ENCODE measurements at regions not wholly inside any gene's neighbourhood (a gene's known extent, or its start where the extent isn't known, plus 50 kb on each side); places are given as distances from the start of the nearest gene placed in this dataset.
"Not testable (repeated sequence)": the region's sequence is repeated elsewhere in the genome, so short reads cannot be mapped to it uniquely, and the experiment has no call there.

- TF ChIP-seq, protein P1, sequence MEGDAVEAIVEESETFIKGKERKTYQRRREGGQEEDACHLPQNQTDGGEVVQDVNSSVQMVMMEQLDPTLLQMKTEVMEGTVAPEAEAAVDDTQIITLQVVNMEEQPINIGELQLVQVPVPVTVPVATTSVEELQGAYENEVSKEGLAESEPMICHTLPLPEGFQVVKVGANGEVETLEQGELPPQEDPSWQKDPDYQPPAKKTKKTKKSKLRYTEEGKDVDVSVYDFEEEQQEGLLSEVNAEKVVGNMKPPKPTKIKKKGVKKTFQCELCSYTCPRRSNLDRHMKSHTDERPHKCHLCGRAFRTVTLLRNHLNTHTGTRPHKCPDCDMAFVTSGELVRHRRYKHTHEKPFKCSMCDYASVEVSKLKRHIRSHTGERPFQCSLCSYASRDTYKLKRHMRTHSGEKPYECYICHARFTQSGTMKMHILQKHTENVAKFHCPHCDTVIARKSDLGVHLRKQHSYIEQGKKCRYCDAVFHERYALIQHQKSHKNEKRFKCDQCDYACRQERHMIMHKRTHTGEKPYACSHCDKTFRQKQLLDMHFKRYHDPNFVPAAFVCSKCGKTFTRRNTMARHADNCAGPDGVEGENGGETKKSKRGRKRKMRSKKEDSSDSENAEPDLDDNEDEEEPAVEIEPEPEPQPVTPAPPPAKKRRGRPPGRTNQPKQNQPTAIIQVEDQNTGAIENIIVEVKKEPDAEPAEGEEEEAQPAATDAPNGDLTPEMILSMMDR (IDR thresholded peaks at IDR 0.05; ENCODE audit: low read depth, low read length, missing control alignments): no peak
- no peak for DNase-seq (ENCODE audit: low read depth)
- no peak overlapping the region for H3K4me3 ChIP-seq (ENCODE audit: low read depth, low read length)
Observed at GRCh38 chr10:9926881-9927280, 1090.8 kb upstream of the CELF2 start.

DNA sequence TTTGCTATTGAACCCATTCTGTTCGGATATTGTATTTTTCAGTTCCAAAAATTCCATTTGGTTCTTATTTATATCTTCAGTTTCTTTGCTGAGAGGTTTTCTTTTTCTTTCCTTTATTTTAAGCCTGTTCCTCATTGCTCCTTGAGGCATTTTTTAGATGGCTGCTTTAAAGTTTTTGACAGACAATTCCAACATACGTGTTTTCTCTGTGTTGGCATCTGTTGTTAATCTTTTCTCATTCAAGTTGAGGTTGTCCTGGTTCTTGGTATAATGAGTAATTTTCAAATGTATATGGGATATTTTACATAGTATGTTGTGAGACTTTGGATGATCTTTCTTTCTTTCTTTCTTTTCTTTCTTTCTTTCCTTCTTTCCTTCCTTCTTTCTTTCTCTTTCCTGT, 1078.0 kb upstream of the CELF2 start:
- H3K4me3 ChIP-seq (ENCODE audit: low read depth, low read length): no peak overlapping the region
- TF ChIP-seq, protein P1 (IDR thresholded peaks at IDR 0.05; ENCODE audit: low read depth, low read length, missing control alignments): no peak

DNA sequence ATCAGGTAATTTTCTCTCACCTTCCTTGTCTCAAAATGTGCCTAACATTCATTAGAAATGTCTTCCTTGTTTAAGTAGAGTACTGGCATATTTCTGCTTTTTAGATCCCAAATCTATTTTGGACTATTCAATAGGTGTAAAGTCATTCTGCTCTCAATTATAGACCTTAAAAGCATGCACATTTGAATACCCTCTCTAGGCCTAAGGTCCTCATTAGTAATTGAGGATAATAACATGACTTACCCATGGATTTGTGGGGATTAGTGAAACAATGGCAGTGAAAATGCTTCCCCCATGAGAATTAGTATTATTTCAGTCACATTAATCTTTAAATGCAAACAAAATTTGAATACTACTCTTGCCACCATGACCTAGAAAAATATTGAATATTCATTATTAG, 1073.0 kb upstream of the CELF2 start:
- TF ChIP-seq, protein P1 (IDR thresholded peaks at IDR 0.05; ENCODE audit: low read depth, low read length, missing control alignments): no peak
- H3K4me3 ChIP-seq (ENCODE audit: low read depth, low read length): no peak overlapping the region
- DNase-seq (ENCODE audit: low read depth): no peak

More for the DNA sequence above, 1078.0 kb upstream of the CELF2 start:
- DNase-seq (ENCODE audit: low read depth): no peak

DNA sequence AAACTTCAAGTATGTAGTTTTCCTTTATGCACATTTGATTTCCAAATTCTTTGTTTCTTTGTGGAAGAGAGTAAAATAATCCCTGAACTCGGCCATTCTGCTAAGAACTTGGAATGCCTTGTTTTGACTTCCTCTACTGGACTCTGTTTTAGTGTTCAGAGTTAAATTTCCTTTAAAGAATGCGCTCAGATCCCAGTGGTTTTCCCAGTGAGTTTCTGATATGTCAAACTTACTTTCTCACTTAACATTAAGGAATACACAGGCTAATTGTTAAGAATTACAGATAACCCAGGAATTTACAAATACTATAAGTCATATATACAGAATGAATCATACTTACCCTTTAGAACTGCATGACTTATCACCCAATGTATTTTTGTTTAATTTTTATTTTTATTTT, 1067.6 kb upstream of the CELF2 start:
- DNase-seq (ENCODE audit: low read depth): no peak
- TF ChIP-seq, protein P1 (IDR thresholded peaks at IDR 0.05; ENCODE audit: low read depth, low read length, missing control alignments): no peak
- H3K4me3 ChIP-seq (ENCODE audit: low read depth, low read length): no peak overlapping the region

DNA sequence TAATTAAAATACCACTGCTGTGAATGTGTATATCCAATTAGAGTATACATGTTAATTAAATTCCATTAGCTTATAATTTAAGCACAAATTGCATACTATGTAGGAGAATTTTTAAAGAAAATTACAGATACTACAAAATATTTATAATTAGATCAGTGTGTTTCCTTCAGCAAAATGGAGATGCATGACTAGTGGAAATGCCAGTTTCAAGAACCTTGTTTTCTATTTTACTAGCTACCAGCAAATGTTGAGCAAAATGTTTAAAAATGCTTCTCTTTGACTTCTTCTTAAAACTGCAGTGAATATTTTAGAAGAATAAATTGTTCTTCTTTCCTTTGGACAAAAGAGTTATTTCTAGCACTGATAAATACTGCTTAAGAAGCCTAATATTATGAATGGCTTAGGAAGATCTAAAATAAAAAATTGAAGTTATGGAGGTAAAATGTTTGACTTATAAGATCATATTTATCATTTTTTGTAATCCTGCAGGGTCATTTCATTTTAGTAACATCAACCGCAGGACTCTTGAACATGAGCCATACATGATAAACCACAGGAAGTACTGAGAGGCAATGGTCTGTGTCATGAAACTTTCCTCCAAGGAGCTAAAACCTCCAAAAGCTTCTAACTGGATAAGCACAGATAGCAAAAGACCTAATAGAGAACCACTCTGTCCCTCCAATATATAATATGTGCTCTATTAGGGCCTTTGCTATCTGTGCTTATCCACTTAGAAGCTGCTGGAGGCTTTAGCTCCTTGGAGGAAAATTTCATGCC, 1066.0 kb upstream of the CELF2 start:
- TF ChIP-seq, protein P1 (IDR thresholded peaks at IDR 0.05; ENCODE audit: low read depth, low read length, missing control alignments): no peak
- no peak overlapping the region for H3K4me3 ChIP-seq (ENCODE audit: low read depth, low read length)
- no peak for DNase-seq (ENCODE audit: low read depth)

GRCh38 chr10:9957351-9957750, 1060.3 kb upstream of the CELF2 start:
- no peak for DNase-seq (ENCODE audit: low read depth)
- TF ChIP-seq, protein P1 (IDR thresholded peaks at IDR 0.05; ENCODE audit: low read depth, low read length, missing control alignments): no peak
- no peak overlapping the region for H3K4me3 ChIP-seq (ENCODE audit: low read depth, low read length)

DNA sequence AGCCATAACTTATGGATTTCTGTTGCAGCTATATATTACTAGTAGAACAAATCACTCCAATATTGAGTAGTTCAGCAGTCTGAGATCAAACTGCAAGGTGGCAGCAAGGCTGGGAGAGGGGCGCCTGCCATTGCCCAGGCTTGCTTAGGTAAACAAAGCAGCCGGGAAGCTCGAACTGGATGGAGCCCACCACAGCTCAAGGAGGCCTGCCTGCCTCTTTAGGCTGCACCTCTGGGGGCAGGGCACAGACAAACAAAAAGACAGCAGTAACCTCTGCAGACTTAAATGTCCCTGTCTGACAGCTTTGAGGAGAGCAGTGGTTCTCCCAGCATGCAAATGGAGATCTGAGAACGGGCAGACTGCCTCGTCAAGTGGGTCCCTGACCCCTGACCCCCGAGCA, 1059.8 kb upstream of the CELF2 start:
- DNase-seq (ENCODE audit: low read depth); H3K4me3 ChIP-seq (ENCODE audit: low read depth, low read length): not testable (repeated sequence)
